ENCODE measurements at regions not wholly inside any gene's neighbourhood (a gene's known extent, or its start where the extent isn't known, plus 50 kb on each side); places are given as distances from the start of the nearest gene placed in this dataset.
"Not testable (repeated sequence)": the region's sequence is repeated elsewhere in the genome, so short reads cannot be mapped to it uniquely, and the experiment has no call there.

DNA sequence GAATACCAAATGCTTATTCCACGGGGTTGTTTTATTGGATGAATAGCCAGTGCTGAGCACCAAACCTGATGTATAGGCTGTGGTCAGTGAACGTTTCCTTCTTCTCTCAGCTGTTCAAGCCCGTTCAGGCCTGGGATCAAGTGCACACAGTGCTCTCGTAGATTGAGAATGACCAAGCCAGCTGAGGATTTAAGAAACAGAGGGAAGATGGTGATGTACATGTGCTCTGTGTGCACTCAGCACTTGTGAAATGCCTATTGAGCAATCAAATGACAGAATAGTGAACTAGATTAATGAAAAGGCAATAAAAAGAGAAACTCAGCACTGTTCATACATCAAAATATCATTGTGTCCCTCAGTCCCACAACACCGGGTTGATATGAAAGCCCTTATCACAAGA, 302.5 kb downstream of the BMPER start:
- DNase-seq, result no peak

GRCh38 chr7:34208878-34209621, 303.7 kb downstream of the BMPER start:
- no peak for DNase-seq

GRCh38 chr7:34211018-34211417, 305.7 kb downstream of the BMPER start:
- DNase-seq, result no peak

DNA sequence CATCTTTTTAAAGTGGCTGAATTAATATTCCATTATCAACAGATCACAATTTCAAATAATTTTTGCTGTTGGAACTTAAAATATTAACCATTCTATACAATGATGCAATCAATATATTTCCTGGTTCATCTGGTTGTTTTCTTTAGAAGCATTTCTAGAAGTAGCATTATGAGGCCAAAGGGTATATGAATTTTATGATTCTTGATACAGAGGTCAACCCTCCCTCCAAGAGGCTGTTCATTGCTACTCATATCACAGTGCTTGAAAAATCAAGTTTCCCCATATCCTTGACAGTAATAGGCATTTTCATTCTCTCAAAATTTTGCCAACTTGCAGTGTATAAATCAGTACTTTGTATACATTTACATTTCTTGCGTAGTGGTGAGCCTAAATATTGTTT, 312.6 kb downstream of the BMPER start:
- DNase-seq, result no peak

DNA sequence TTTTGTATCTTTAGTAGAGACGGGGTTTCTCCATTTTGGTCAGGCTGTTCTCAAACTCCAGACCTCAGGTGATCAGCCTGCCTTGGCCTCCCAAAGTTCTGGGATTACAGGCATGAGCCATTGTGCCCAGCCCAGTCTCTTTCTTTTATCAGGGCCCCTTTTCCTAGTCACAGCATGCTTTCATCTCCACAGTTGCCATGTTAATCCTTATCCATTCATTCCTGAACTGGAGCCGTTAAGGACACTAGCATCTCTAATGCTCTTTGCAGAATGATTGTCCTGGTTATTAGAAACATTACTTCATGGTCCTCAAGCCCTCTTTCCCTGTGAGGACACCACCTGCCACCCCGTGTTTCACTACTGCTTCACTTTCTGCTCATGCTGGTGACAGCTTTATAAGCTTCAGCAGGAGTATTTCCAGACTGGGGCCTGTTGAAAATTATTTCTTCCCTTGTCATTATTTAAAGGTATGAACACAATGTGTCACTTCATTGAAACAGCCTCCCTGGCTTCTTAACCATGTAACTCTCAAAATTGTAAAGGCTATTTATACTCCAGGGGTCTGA, 313.9 kb downstream of the BMPER start:
- DNase-seq, result no peak

DNA sequence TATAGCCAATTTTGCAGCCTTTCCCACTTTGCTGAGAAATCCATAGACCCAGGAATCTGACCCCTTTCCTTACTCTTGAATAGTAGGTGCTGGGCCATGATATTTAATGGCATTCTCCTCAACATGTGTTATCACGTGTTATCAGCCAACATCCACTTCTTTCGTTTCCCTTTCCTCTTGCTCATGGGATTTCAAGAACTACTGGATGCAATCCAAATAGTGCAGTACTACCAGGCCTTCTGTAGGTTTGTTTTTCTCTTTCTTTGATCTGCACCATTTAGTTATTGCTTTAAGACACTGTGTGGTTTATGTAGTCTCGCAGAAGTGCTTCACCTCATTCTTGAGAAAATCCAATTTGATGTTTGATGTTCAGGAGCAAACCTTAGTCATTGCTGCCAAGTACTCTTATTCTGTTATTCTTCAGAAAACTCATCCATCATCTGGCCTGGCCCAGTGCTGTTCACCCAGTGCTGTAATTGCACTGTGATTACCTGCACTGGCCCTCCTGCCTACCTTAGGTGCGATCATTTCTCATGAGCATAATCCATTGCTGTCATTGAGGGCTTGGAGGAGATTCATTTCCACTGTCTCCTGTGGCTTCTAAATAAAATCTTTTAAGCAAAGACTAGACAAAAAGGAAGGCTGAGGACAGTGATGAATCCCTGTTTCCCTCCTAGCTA, 315.3 kb downstream of the BMPER start:
- no peak for DNase-seq

- no peak for DNase-seq
Observed at GRCh38 chr7:34222316-34222715, 317.0 kb downstream of the BMPER start.

DNA sequence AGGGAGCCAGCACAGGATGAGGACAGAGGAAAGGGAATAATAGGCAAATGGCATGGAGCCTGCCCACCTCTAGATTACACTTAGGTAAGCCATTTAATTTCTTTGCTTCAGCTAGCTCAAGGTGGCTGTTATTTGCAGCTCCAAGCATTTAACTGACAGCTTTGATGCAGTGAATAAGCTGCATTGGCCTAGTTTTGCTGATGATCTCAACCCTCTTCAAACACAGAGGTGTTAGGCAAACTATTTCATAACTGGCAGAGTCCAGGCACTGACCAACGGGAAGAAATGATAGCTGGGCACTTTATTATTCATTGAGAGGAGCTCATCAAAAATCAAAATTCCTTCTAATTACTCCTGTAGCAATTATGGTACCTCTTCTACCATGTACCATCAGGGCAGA, 317.4 kb downstream of the BMPER start:
- DNase-seq, result no peak

DNA sequence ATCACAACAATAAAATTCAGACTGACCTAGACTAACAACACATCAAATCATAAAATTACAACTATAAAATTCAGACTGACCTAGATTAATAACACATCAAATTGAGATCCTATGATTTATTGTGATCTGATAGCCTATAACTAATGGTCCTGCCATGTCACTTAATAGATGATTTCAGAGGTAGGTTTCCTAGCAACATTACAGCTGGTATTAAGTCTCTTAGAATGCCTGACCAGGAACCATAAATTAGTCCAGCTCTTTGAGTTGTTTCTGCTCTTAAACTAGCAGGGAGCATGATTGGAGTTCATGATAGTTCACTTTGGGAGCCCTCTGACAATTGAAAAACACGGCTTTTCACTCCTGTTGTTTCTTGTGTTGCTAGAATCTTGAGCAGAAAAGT, 318.9 kb downstream of the BMPER start:
- no peak for DNase-seq

GRCh38 chr7:34225193-34225592, 319.9 kb downstream of the BMPER start:
- DNase-seq, result no peak

GRCh38 chr7:34227525-34227924, 322.2 kb downstream of the BMPER start:
- no peak for DNase-seq

DNA sequence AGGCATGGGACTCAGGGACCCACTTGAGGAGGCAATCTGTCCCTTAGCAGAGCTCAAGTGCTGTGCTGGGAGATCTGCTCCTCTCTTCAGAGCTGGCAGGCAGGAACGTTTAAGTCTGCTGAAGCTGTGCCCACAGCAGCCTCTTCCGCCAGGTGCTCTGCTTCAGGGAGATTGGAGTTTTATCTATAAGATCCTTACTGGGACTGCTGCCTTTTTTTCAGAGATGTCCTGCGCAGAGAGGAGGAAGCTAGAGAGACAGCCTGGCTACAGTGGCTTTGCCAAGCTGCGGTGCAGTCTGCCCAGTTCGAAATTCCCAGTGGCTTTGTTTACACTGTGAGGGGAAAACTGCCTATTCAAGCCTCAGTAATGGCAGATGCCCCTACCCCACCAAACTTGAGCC, 329.8 kb downstream of the BMPER start:
- DNase-seq, result not testable (repeated sequence)

DNA sequence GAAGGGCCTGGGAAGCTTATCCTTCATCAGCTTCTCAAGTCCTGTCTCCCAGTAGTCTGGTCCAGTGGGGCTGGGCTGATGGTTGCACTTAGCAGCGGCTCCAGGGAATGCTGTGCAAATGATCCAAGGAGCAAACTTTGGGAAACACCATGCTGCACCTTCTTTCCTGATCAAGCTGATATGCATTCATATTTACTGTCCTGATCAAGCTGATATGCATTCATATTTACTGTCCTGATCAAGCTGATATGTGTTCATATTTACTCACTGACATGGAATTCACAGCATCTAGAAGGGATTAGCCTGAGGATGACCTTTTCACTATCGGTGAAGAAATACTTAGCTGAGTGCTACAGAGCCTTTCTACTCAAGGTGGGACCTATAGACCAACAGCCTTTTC, 330.7 kb downstream of the BMPER start:
- no peak for DNase-seq

DNA sequence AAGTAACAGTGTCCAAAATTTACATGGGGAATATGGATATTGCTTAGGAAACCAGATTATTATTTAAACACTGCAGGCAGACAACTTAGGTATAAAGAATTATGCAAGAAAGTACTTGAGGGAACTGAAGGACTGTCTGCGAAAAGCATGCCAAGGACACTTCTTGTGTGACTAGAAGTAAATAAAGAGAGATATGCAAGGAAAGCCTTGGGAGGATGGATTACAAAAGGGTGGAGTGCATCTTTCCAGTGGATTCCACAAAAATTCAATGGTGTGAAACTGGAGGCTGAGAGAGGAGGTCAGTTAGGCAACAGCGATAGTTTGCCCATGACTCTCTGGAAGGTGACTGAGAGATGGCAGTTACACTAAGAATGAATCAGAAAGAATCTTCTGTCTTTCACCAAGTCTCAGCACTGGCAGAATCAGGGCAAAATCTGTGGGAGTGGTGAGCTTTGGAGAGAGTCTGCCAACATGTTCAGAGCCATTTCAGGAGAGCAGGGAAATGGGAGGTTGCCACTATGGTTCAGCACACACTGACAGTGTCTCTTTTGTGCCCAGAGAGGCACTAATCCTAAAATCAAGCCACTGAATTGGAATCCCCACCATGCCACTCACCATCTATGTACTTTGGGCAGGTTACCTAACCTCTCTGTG, 331.6 kb downstream of the BMPER start:
- no peak for DNase-seq

GRCh38 chr7:34237493-34237849, 332.1 kb downstream of the BMPER start:
- DNase-seq, result no peak

- no peak for DNase-seq
Observed at GRCh38 chr7:34240417-34240816, 335.1 kb downstream of the BMPER start.

DNA sequence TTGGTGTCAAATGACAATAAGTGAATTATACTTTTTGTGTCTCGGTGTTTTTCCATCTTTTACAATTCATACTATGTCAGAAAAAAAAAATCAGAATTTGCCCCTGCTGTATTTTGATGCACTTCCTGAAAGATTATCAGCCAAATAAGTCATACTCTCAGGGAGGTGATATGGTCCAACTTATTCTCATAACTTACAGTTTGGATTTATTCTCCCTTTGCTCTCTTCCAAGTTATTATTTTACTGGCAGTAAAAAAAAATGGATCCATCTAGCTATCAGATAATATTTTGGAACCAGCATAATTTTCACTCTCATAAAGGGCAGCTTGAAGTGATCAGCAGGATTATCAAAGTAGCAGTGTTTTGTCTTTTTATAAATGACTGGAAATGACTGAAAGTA, 337.1 kb downstream of the BMPER start:
- no peak for DNase-seq

DNA sequence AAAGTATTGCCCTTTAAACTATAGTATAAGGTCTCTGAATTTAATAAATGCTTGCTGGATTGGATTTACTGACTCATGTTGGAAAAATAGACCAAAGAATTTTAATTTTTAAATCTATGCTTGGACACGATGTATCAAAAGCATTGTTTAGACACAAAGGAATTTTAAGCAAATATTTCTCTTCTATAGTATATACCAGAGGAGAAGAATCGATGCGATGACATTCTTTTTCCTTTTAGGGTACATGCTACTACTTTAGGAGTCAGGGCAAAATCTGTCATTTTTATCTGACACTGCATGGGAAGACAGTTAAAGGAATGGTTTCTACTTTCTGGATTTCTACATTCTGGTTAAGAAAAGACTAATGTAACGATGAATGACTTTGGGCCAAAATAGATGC, 339.9 kb downstream of the BMPER start:
- no peak for DNase-seq

DNA sequence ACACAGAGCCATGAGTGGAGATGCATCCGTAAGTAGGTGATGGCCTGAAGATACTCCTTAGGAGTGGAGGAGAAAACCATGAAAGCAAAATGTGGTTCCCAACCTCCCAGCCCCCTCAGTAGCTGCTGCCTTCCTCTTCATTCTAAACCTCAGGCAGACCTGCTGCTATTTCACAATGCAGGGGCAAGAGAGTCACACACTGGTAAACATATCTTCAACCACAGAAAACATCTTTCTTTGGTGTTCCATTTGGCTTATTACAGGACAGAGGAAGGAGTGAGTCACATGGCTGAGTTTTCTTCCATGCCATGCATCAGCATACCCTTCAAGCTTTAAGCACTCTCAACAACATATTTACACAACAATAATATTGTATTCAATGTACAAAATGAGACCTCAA, 342.1 kb downstream of the BMPER start:
- DNase-seq, result no peak

DNA sequence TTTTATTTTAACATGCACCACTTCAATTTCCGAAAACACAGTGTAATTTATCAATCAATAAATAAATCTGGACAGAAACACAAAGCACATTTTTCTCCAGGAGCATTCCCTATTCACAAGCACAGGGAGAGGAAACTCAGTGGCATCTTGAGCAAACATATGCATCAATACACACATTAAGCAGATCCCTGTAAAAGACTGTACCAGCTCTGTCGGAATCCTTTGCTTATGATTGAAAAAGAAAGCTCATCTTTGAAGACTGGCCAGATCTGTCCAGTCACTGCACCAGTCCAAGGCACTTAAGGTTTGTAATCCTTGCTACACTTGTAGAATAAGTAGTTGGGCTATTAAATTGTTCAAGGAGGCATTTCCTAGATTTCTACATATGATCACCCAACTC, 343.9 kb downstream of the BMPER start:
- DNase-seq, result no peak

- DNase-seq, result no peak
Observed at GRCh38 chr7:34260279-34260678, 354.9 kb downstream of the BMPER start.

DNA sequence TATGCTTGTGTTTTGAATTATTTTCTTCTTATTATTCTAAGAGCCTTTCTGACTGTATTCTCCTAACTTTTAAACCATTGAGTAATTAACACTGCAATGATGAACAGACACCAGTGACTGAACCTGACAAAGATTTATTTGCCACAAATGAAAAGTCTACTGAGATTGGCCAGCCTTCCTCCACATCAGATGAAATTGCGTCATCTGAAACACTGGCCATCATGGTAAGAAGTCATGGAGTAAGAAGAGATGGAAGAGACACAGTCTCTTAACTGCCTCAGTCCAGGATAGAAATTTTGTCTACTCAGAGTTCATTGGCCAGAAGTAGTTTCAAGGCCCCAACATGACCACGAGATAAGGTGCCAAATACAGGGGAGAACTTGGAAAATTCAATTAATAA, 357.8 kb downstream of the BMPER start:
- no peak for DNase-seq

DNA sequence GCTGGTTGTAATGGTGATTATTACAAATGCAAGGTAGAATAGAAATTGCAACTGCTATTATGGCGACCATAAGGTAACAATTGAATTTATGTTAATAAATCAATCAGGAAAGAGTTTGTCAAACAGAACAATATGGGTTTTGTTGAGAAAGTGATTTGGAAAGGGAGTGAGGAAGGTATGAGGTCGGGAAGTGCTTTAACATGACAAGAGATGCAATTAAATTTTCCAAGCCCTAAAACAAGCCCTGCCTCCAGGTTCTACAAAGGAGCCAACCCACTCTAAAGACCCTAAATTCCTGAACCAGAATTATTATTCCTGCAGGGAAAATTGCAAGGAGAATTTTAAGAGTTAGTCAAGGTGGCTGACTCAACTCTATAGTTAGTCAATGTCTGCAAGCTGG, 363.7 kb downstream of the BMPER start:
- DNase-seq, result no peak

DNA sequence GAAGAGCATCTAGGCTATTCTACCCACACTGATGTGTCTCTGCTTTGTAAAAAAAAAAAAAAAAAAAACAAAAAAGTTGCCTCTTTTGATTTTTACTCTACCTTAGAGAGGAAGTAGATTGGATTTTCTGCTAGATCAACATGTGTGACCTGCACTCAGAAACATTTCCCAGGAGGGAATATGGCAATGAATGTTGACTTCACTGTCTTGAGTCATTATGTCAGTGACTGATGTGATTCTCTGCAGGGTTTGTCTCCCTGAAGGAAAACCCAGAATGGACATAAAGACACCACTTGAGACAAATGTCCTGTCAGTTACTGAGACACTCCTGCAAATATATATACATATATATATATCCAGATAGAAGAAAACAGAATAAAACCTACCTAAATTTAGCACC, 370.3 kb downstream of the BMPER start:
- no peak for DNase-seq
